GM19452 (cell line): ENCODE measurements at regions not wholly inside any gene's neighbourhood (a gene's known extent, or its start where the extent isn't known, plus 50 kb on each side); places are given as distances from the start of the nearest gene placed in this dataset.

Experiments
- ATAC-seq: cut with Tn5 transposase; IDR thresholded peaks from one replicate; pipeline ENCODE4 v1.9.1; 2021; ENCODE audit not compliant: unreplicated experiment

GRCh38 chr6:14250573-14250972 lies 133.0 kb downstream of the CD83 start:
- no peak for ATAC-seq

- ATAC-seq: no peak
Observed at GRCh38 chr6:14252271-14252850, 134.8 kb downstream of the CD83 start.

- peak; percentile 97 for ATAC-seq
Observed at GRCh38 chr6:14254505-14254904, 136.9 kb downstream of the CD83 start.

- ATAC-seq: no peak
Observed at GRCh38 chr6:14255916-14256315, 138.3 kb downstream of the CD83 start.

GRCh38 chr6:14258117-14258516 lies 140.5 kb downstream of the CD83 start:
- ATAC-seq: no peak

- ATAC-seq: no peak
Observed at GRCh38 chr6:14258695-14259593, 141.4 kb downstream of the CD83 start.

GRCh38 chr6:14259594-14260152 lies 142.1 kb downstream of the CD83 start:
- no peak for ATAC-seq

GRCh38 chr6:14260839-14261238 lies 143.3 kb downstream of the CD83 start:
- ATAC-seq: no peak

- no peak for ATAC-seq
Observed at GRCh38 chr6:14263881-14264424, 146.4 kb downstream of the CD83 start.

- no peak for ATAC-seq
Observed at GRCh38 chr6:14265049-14266021, 147.8 kb downstream of the CD83 start.

GRCh38 chr6:14266266-14266665 lies 148.7 kb downstream of the CD83 start:
- no peak for ATAC-seq

- no peak for ATAC-seq
Observed at GRCh38 chr6:14267885-14268660, 150.5 kb downstream of the CD83 start.

GRCh38 chr6:14269436-14269835 lies 151.9 kb downstream of the CD83 start:
- no peak for ATAC-seq

GRCh38 chr6:14270142-14270893 lies 152.7 kb downstream of the CD83 start:
- no peak for ATAC-seq

GRCh38 chr6:14270925-14271788 lies 153.6 kb downstream of the CD83 start:
- no peak for ATAC-seq

- ATAC-seq: no peak
Observed at GRCh38 chr6:14271789-14272736, 154.5 kb downstream of the CD83 start.

GRCh38 chr6:14272737-14273085 lies 155.1 kb downstream of the CD83 start:
- ATAC-seq: no peak
